ENCODE measurements at regions not wholly inside any gene's neighbourhood (a gene's known extent, or its start where the extent isn't known, plus 50 kb on each side); places are given as distances from the start of the nearest gene placed in this dataset.
A peak's percentile ranks its signal among the peaks of the same experiment; 100 is the strongest.

- peak in 2 of 5 donors; percentile 53 to 61 for DNase-seq
- no peak for FAIRE-seq
- Histone ChIP-seq H3K27ac (ENCODE audit: low read depth in 2 of 2, low read length in 2 of 2) (no peak overlapping the region), H3K9me3 (ENCODE audit: control insufficient read depth in 2 of 3, insufficient read depth in 1 of 3, low read length in 3 of 3) (no peaks in the 10 kb centered on the region), H3K4me1 (ENCODE audit: control insufficient read depth in 2 of 3, insufficient read depth in 2 of 3, low read depth in 1 of 3, low read length in 3 of 3) (no peaks in the 10 kb centered on the region), H3K36me3 (ENCODE audit: control insufficient read depth in 2 of 3, insufficient read depth in 3 of 3, low read length in 3 of 3) (no peaks in the 10 kb centered on the region), H3K9ac (ENCODE audit: low read length in 3 of 3) (no peak overlapping the region), H3K27me3 (ENCODE audit: control insufficient read depth, insufficient read depth, low read length) (no peaks in the 10 kb centered on the region), H3K4me3 (ENCODE audit: low read length in 3 of 3) (no peak overlapping the region)
- intact Hi-C loops (cut with DNase I): no loop called here
- TF ChIP-seq, protein P1, sequence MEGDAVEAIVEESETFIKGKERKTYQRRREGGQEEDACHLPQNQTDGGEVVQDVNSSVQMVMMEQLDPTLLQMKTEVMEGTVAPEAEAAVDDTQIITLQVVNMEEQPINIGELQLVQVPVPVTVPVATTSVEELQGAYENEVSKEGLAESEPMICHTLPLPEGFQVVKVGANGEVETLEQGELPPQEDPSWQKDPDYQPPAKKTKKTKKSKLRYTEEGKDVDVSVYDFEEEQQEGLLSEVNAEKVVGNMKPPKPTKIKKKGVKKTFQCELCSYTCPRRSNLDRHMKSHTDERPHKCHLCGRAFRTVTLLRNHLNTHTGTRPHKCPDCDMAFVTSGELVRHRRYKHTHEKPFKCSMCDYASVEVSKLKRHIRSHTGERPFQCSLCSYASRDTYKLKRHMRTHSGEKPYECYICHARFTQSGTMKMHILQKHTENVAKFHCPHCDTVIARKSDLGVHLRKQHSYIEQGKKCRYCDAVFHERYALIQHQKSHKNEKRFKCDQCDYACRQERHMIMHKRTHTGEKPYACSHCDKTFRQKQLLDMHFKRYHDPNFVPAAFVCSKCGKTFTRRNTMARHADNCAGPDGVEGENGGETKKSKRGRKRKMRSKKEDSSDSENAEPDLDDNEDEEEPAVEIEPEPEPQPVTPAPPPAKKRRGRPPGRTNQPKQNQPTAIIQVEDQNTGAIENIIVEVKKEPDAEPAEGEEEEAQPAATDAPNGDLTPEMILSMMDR (IDR thresholded peaks at IDR 0.05; ENCODE audit: borderline replicate concordance, extremely low read depth, insufficient read depth): no peak
Measured at GRCh38 chr5:74082512-74083055, 456.6 kb downstream of the ARHGEF28 start.

DNA sequence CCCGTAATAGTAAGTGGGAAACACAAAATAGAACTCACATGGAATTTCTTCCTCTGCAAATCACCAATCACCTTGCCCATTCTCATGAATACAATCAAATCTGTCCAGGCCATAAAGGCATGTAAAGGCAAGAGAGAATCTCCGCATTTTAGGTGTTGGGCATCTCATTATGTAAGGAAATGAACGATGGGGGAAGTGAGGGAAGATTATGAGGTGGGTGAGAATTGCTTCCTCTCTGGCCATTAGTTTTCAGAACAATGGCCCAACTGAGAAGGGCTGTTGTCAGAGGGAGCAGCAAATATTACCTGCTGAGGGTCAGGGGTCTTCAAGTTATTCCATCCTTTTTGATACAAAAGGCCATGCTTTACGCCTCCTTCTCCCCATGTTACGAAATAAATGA lies 455.1 kb downstream of the ARHGEF28 start:
- H3K27me3 ChIP-seq (ENCODE audit: control insufficient read depth, insufficient read depth, low read length): no peaks in the 10 kb centered on the region
- no peak overlapping the region for H3K9ac ChIP-seq (ENCODE audit: low read length in 3 of 3)
- DNase-seq: no peak
- no peaks in the 10 kb centered on the region for H3K4me1 ChIP-seq (ENCODE audit: control insufficient read depth in 2 of 3, insufficient read depth in 2 of 3, low read depth in 1 of 3, low read length in 3 of 3)
- no peak overlapping the region for H3K27ac ChIP-seq (ENCODE audit: low read depth in 2 of 2, low read length in 2 of 2)
- H3K4me3 ChIP-seq (ENCODE audit: low read length in 3 of 3): no peak overlapping the region
- intact Hi-C loops (cut with DNase I): no loop called here
- TF ChIP-seq, protein P1 (IDR thresholded peaks at IDR 0.05; ENCODE audit: borderline replicate concordance, extremely low read depth, insufficient read depth): no peak
- FAIRE-seq: no peak
- H3K9me3 ChIP-seq (ENCODE audit: control insufficient read depth in 2 of 3, insufficient read depth in 1 of 3, low read length in 3 of 3): no peaks in the 10 kb centered on the region
- no peaks in the 10 kb centered on the region for H3K36me3 ChIP-seq (ENCODE audit: control insufficient read depth in 2 of 3, insufficient read depth in 3 of 3, low read length in 3 of 3)

DNA sequence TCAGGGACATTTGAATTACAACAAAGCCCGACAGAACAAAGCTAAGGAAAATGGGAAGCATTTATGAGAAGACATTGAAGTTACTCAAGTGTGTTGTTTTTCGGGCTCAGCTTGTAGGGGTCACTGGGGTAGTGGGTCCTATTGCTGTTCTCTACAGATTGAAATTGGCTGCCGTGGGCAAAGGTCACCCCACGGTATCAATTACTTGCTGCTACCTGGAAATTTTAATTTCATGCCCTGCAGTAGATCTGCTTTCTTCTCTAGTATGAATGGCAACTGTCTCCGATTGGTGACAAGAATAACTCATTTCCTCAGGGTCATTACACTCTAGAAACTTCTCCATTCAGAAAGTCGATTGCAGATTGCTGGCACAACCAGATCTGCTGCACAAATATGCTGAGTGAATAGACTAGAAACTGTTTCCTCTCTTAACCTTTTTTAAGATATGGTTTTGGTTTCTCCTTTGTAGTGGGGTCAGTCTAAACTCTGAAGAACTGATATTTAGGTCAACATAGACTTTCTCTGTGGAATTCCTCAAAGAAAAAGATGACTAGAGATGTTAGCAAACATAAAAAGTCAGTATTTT lies 454.1 kb downstream of the ARHGEF28 start:
- Histone ChIP-seq H3K4me3 (ENCODE audit: low read length in 3 of 3) (no peak overlapping the region), H3K36me3 (ENCODE audit: control insufficient read depth in 2 of 3, insufficient read depth in 3 of 3, low read length in 3 of 3) (no peaks in the 10 kb centered on the region), H3K27me3 (ENCODE audit: control insufficient read depth, insufficient read depth, low read length) (no peaks in the 10 kb centered on the region), H3K9me3 (ENCODE audit: control insufficient read depth in 2 of 3, insufficient read depth in 1 of 3, low read length in 3 of 3) (no peaks in the 10 kb centered on the region), H3K27ac (ENCODE audit: low read depth in 2 of 2, low read length in 2 of 2) (no peak overlapping the region), H3K9ac (ENCODE audit: low read length in 3 of 3) (no peak overlapping the region), H3K4me1 (ENCODE audit: control insufficient read depth in 2 of 3, insufficient read depth in 2 of 3, low read depth in 1 of 3, low read length in 3 of 3) (no peaks in the 10 kb centered on the region)
- DNase-seq (no peak), FAIRE-seq (no peak)
- TF ChIP-seq, protein P1 (IDR thresholded peaks at IDR 0.05; ENCODE audit: borderline replicate concordance, extremely low read depth, insufficient read depth): no peak
- intact Hi-C loops (cut with DNase I): no loop called here

All from kidney (tissue), 13 donors.